ENCODE measurements at regions not wholly inside any gene's neighbourhood (a gene's known extent, or its start where the extent isn't known, plus 50 kb on each side); places are given as distances from the start of the nearest gene placed in this dataset.

GRCh38 chr9:126556560-126557250, 57.0 kb upstream of the LMX1B start:
- DNase-seq = no peak

GRCh38 chr9:126558051-126558665, 55.6 kb upstream of the LMX1B start:
- DNase-seq = peak; percentile 47

- no peak for DNase-seq
Measured at GRCh38 chr9:126559296-126559695, 54.4 kb upstream of the LMX1B start.

GRCh38 chr9:126561582-126561981, 52.1 kb upstream of the LMX1B start:
- DNase-seq = no peak

GRCh38 chr9:126563556-126563955, 50.2 kb upstream of the LMX1B start:
- no peak for DNase-seq

All from central memory CD4-positive, alpha-beta T cell (primary cell).